Adrenal gland (tissue), 9 donors: ENCODE measurements at regions not wholly inside any gene's neighbourhood (a gene's known extent, or its start where the extent isn't known, plus 50 kb on each side); places are given as distances from the start of the nearest gene placed in this dataset.

Experiments used
- DNase-seq, 7 donors: peaks; one replicate each; pipeline ENCODE4 v3.0.0-alpha.2; 2019 to 2020
- H3K27ac ChIP-seq, 5 donors: fragments of 200-600 bp; sonication (generic) in 4 of 5; 1 replicate in 3 of 5; 2 replicates in 2 of 5; pipeline versions ENCODE4 v1.5.1 to v1.8.0; 2016 to 2020; ENCODE audit warnings: mild to moderate bottlenecking in 1 of 5
- H3K27me3 ChIP-seq: fragments of 200-600 bp; 2 replicates; pipeline ENCODE4 v1.8.0; 2021
- H3K36me3 ChIP-seq, 2 donors: fragments of 200-600 bp; replicated peaks in 1 of 2; 1 replicate in 1 of 2; 2 replicates in 1 of 2; pipeline versions ENCODE4 v1.5.1 to v1.8.0; 2018 to 2022
- H3K4me1 ChIP-seq, 2 donors: fragments of 200-600 bp; replicated peaks in 1 of 2; 1 replicate in 1 of 2; 2 replicates in 1 of 2; pipeline versions ENCODE4 v1.5.1 to v1.8.0; 2018 to 2021
- H3K4me3 ChIP-seq, 4 donors: fragments of 200-600 bp; sonication (generic) in 3 of 4; one replicate each; pipeline ENCODE4 v1.5.1; 2016 to 2018
- H3K9me3 ChIP-seq, 3 donors: fragments of 200-600 bp; sonication (generic) in 1 of 3; replicated peaks in 1 of 3; 1 replicate in 2 of 3; 2 replicates in 1 of 3; pipeline versions ENCODE4 v1.5.1 to v1.8.0; 2016 to 2021
- CTCF ChIP-seq, 6 experiments: fragments of 450-650 bp in 4 of 6; fragments of 200-600 bp in 2 of 6; sonication (generic) in 1 of 6; IDR thresholded peaks; 1 replicate in 5 of 6; 2 replicates in 1 of 6; pipeline versions ENCODE4 v1.5.1 to v1.8.0; 2016 to 2021; ENCODE audit warnings: antibody characterized with exemption in 6 of 6, mild to moderate bottlenecking in 2 of 6, moderate library complexity in 1 of 6
- POLR2A ChIP-seq, 2 donors: fragments of 450-650 bp; IDR thresholded peaks; one replicate each; pipeline ENCODE4 v1.6.1; 2017; ENCODE audit warnings: antibody characterized with exemption in 2 of 2, mild to moderate bottlenecking in 2 of 2, moderate library complexity in 1 of 2
- WGBS, 4 donors: extraction: QIAGEN DNeasy Blood & Tissue Kit in 2 of 4; methylation state at CpG; one replicate each; pipeline versions ENCODE4 v1.1.5 to v1.1.7; 2013 to 2017; 5-methylcytosine and 5-hydroxymethylcytosine counted together
- intact Hi-C, 2 donors: fragments of 100-400 bp; cut with DNase I; formaldehyde crosslinking; loops; one replicate each; pipeline versions ENCODE4 v1.14.1 to v1.15.0; 2022 to 2023
- donor health status: healthy with polysubstance abuse.
- donor health status: Bipolar disorder and iron deficiency.
- donor health status: DM: yes; HTN: yes; CAD: no.
- donor health status: DM: no; HTN: no; CAD: no.
- donor health status: DM: no; HTN: no; CAD: no.

- H3K27me3 ChIP-seq, result no peaks in the 10 kb centered on the region
- no peaks in the 10 kb centered on the region for H3K4me1 ChIP-seq
- intact Hi-C loops, result no loop called here
- H3K36me3 ChIP-seq, result no peaks in the 10 kb centered on the region
- 57 to 71% (median 60%) methylated on average over 4 of the region's 4 CpGs for WGBS, 4 donors
- peak in 5 of 7 donors; percentile 29 to 49 (median 34) for DNase-seq
- H3K27ac ChIP-seq, result no peak overlapping the region
- H3K4me3 ChIP-seq, result no peak overlapping the region
- TF ChIP-seq CTCF (IDR thresholded peaks at IDR 0.05) (no peak), POLR2A (IDR thresholded peaks at IDR 0.05) (no peak)
- H3K9me3 ChIP-seq, result no peaks in the 10 kb centered on the region
These were observed 169.8 kb downstream of the MREG start for GRCh38 chr2:215843579-215843978.

GRCh38 chr2:215841175-215841816 is 172.1 kb downstream of the MREG start:
- no peak overlapping the region for H3K4me3 ChIP-seq
- WGBS, 4 donors, result 60 to 69% (median 68%) methylated on average over 5 of the region's 5 CpGs
- H3K36me3 ChIP-seq, result no peaks in the 10 kb centered on the region
- H3K27ac ChIP-seq, result no peak overlapping the region
- no peak for DNase-seq
- TF ChIP-seq CTCF (IDR thresholded peaks at IDR 0.05) (no peak), POLR2A (IDR thresholded peaks at IDR 0.05) (no peak)
- intact Hi-C loops, result no loop called here
- no peaks in the 10 kb centered on the region for H3K27me3 ChIP-seq
- no peaks in the 10 kb centered on the region for H3K4me1 ChIP-seq
- no peaks in the 10 kb centered on the region for H3K9me3 ChIP-seq

- no peaks in the 10 kb centered on the region for H3K27me3 ChIP-seq
- no peak overlapping the region for H3K4me3 ChIP-seq
- no peaks in the 10 kb centered on the region for H3K36me3 ChIP-seq
- TF ChIP-seq CTCF (IDR thresholded peaks at IDR 0.05) (no peak), POLR2A (IDR thresholded peaks at IDR 0.05) (no peak)
- H3K4me1 ChIP-seq, result no peaks in the 10 kb centered on the region
- DNase-seq, result no peak
- no peak overlapping the region for H3K27ac ChIP-seq
- 84 to 94% (median 89%) methylated on average over 4 of the region's 4 CpGs for WGBS, 4 donors
- intact Hi-C loops, result loop anchor here in 1 of 2 donors (10.0 kb wide), 1 partner anchor 135 kb away; no protein-coding TSS in a partner anchor
- H3K9me3 ChIP-seq, result no peaks in the 10 kb centered on the region
These were observed 173.5 kb downstream of the MREG start for GRCh38 chr2:215839816-215840215.

- H3K27me3 ChIP-seq, result no peaks in the 10 kb centered on the region
- no peaks in the 10 kb centered on the region for H3K4me1 ChIP-seq
- DNase-seq, result no peak
- no peak overlapping the region for H3K4me3 ChIP-seq
- TF ChIP-seq CTCF (IDR thresholded peaks at IDR 0.05) (no peak), POLR2A (IDR thresholded peaks at IDR 0.05) (no peak)
- H3K9me3 ChIP-seq, result no peaks in the 10 kb centered on the region
- 84 to 98% (median 92%) methylated on average over 1 of the region's 1 CpG for WGBS, 4 donors
- H3K36me3 ChIP-seq, result no peaks in the 10 kb centered on the region
- no peak overlapping the region for H3K27ac ChIP-seq
- intact Hi-C loops, result loop anchor here in 1 of 2 donors (10.0 kb wide), 1 partner anchor 135 kb away; no protein-coding TSS in a partner anchor
These were observed 174.0 kb downstream of the MREG start for GRCh38 chr2:215839309-215839708.
